Parathyroid adenoma (tissue), 2 donors: ENCODE measurements at regions not wholly inside any gene's neighbourhood (a gene's known extent, or its start where the extent isn't known, plus 50 kb on each side); places are given as distances from the start of the nearest gene placed in this dataset.

Source experiments
- H2AFZ ChIP-seq: fragments of 300-600 bp; sonication (generic); one replicate; pipeline ENCODE4 v1.7.0; 2017; ENCODE audit warnings: antibody characterized with exemption, mild to moderate bottlenecking
- H3K27ac ChIP-seq: fragments of 300-600 bp; sonication (generic); one replicate; pipeline ENCODE4 v1.7.0; 2017
- H3K27me3 ChIP-seq: fragments of 300-600 bp; sonication (generic); one replicate; pipeline ENCODE4 v1.7.0; 2017; ENCODE audit warnings: low read length; ENCODE audit not compliant: control insufficient read depth, insufficient read depth
- H3K36me3 ChIP-seq: fragments of 300-600 bp; sonication (generic); one replicate; pipeline ENCODE4 v1.7.0; 2017; ENCODE audit warnings: low read length; ENCODE audit not compliant: control insufficient read depth, insufficient read depth
- H3K4me1 ChIP-seq: fragments of 300-600 bp; sonication (generic); one replicate; pipeline ENCODE4 v1.7.0; 2017; ENCODE audit warnings: control low read depth
- H3K4me2 ChIP-seq: fragments of 300-600 bp; sonication (generic); one replicate; pipeline ENCODE4 v1.7.0; 2017; ENCODE audit warnings: low read length
- H3K4me3 ChIP-seq: fragments of 300-600 bp; sonication (generic); one replicate; pipeline ENCODE4 v1.7.0; 2017; ENCODE audit warnings: low read depth, low read length
- H3K79me2 ChIP-seq: fragments of 300-600 bp; sonication (generic); one replicate; pipeline ENCODE4 v1.7.0; 2017; ENCODE audit warnings: control low read depth
- H3K9ac ChIP-seq: fragments of 300-600 bp; sonication (generic); one replicate; pipeline ENCODE4 v1.7.0; 2017; ENCODE audit warnings: mild to moderate bottlenecking
- H3K9me3 ChIP-seq: fragments of 300-600 bp; sonication (generic); one replicate; pipeline ENCODE4 v1.7.0; 2017; ENCODE audit warnings: low read length; ENCODE audit not compliant: control insufficient read depth
- TF ChIP-seq, protein P1 (sequence below): fragments of 300-600 bp; sonication (generic); IDR thresholded peaks from one replicate; pipeline ENCODE4 v1.7.0; 2017; ENCODE audit warnings: antibody characterized with exemption, mild to moderate bottlenecking
- donor health status: primary hyperparathyroidism.

DNA sequence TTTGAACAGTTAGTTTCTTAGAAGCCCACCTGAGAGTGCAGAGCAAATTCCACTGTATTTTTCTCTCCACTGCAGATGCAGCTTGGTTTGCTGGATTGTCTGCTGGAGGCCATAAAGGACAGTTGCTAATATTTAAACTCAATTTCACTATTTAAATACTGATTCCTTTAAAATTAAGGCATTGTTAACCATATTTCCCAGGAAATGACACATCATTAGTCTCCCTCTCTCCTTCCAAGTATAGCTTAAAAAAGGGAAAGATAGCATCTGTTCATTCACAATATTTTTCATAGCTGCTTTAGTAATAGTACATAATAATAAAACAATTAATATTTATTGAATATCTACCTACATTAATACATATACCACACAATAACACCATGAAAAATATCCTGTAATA is 252.9 kb downstream of the HGF start:
- H3K27ac ChIP-seq, result no peak overlapping the region
- no peak overlapping the region for H3K4me2 ChIP-seq
- no peaks in the 10 kb centered on the region for H3K36me3 ChIP-seq
- H3K79me2 ChIP-seq, result no peaks in the 10 kb centered on the region
- H3K4me3 ChIP-seq, result no peak overlapping the region
- no peak overlapping the region for H3K9ac ChIP-seq
- TF ChIP-seq, protein P1, sequence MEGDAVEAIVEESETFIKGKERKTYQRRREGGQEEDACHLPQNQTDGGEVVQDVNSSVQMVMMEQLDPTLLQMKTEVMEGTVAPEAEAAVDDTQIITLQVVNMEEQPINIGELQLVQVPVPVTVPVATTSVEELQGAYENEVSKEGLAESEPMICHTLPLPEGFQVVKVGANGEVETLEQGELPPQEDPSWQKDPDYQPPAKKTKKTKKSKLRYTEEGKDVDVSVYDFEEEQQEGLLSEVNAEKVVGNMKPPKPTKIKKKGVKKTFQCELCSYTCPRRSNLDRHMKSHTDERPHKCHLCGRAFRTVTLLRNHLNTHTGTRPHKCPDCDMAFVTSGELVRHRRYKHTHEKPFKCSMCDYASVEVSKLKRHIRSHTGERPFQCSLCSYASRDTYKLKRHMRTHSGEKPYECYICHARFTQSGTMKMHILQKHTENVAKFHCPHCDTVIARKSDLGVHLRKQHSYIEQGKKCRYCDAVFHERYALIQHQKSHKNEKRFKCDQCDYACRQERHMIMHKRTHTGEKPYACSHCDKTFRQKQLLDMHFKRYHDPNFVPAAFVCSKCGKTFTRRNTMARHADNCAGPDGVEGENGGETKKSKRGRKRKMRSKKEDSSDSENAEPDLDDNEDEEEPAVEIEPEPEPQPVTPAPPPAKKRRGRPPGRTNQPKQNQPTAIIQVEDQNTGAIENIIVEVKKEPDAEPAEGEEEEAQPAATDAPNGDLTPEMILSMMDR, result no peak
- no peaks in the 10 kb centered on the region for H3K27me3 ChIP-seq
- H2AFZ ChIP-seq, result no peak overlapping the region
- no peaks in the 10 kb centered on the region for H3K4me1 ChIP-seq
- no peaks in the 10 kb centered on the region for H3K9me3 ChIP-seq

DNA sequence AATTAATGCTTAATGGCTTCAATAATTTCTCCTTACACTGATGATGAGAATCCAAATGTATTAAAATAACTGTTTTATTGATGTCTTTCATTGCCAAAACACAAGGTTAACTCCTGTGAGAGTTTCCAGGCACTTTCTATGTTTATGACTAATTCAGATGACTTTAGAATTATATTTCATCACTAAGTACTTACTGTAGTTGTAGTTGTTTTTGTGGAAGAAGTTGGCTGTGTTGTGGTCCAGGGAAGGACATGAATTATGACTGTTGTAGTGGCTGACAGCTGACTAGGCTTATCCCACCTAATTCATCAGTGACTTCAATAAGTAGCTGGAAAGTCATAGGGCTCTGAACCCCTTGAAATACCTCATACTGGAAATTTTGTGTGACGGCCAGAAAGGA is 254.8 kb downstream of the HGF start:
- no peaks in the 10 kb centered on the region for H3K79me2 ChIP-seq
- TF ChIP-seq, protein P1, result no peak
- H3K9me3 ChIP-seq, result no peaks in the 10 kb centered on the region
- no peak overlapping the region for H3K4me3 ChIP-seq
- H2AFZ ChIP-seq, result no peak overlapping the region
- no peak overlapping the region for H3K4me2 ChIP-seq
- no peaks in the 10 kb centered on the region for H3K36me3 ChIP-seq
- H3K27me3 ChIP-seq, result no peaks in the 10 kb centered on the region
- H3K9ac ChIP-seq, result no peak overlapping the region
- no peaks in the 10 kb centered on the region for H3K4me1 ChIP-seq
- H3K27ac ChIP-seq, result no peak overlapping the region

DNA sequence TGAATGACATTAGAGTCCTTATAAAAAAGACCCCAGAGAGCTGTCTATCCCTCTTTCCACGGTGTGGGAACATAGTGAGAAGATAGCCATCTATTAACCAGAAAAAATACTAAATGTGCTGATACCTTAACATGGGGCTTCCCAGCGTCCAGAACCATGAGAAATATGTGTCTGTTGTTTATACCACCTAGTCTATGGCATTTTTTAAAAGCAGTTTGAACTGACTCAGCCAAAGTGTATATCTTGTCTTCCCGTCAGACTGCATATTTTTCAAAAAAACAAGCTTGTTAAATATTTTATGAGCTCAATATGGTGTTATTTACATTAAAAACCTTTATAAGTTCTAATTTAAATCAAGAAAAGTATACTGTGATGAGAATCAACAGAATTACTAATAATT is 255.3 kb downstream of the HGF start:
- TF ChIP-seq, protein P1, result no peak
- H3K9me3 ChIP-seq, result no peaks in the 10 kb centered on the region
- H3K27me3 ChIP-seq, result no peaks in the 10 kb centered on the region
- no peaks in the 10 kb centered on the region for H3K36me3 ChIP-seq
- H3K4me3 ChIP-seq, result no peak overlapping the region
- H3K9ac ChIP-seq, result no peak overlapping the region
- H3K79me2 ChIP-seq, result no peaks in the 10 kb centered on the region
- no peak overlapping the region for H3K27ac ChIP-seq
- no peaks in the 10 kb centered on the region for H3K4me1 ChIP-seq
- no peak overlapping the region for H3K4me2 ChIP-seq
- H2AFZ ChIP-seq, result no peak overlapping the region

DNA sequence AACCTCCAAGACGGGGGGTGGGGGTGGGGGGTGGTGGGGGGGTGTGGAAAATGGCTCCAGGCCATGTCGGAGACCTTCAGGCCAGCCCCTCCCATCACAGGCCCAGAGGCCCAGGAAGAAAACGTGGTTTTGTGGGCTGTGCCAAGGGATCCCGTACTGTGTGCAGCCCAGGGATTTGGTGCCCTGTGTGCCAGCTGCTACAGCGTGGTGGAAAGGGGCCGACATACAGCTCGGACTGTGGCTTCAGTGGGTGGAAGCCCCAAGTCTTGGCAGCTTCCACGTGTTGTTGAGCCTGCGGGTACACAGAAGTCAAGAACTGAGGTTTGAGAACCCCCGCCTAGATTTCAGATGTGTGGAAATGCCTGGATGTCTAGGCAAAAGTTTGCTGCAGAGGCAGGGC is 259.7 kb downstream of the HGF start:
- Histone ChIP-seq H3K4me1 (no peaks in the 10 kb centered on the region), H3K4me3 (no peak overlapping the region), H3K27me3 (no peaks in the 10 kb centered on the region), H2AFZ (no peak overlapping the region), H3K36me3 (no peaks in the 10 kb centered on the region), H3K9me3 (no peaks in the 10 kb centered on the region), H3K4me2 (no peak overlapping the region), H3K79me2 (no peaks in the 10 kb centered on the region), H3K27ac (no peak overlapping the region), H3K9ac (no peak overlapping the region)
- TF ChIP-seq, protein P1, result no peak

DNA sequence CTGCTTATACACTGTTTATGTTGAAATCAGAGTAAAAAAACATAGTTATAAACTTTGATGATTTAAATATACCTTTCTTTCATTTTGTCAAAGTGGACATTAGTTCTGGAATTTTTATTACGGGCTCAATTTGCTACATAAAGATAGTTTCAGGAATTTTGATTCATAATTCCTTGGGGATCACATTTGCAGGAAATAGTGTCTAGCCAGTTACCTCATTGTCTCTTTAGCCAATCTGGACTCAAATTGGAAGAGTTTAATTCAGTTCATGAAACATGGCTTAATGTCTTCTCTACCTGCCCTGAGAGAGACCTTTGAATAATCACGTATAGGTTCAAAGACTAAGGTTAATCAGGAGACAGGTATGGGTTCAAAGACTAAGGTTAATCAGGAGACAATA is 262.6 kb downstream of the HGF start:
- Histone ChIP-seq H3K36me3 (no peaks in the 10 kb centered on the region), H2AFZ (no peak overlapping the region), H3K9me3 (no peaks in the 10 kb centered on the region), H3K27ac (no peak overlapping the region), H3K9ac (no peak overlapping the region), H3K4me1 (no peaks in the 10 kb centered on the region), H3K79me2 (no peaks in the 10 kb centered on the region), H3K4me2 (no peak overlapping the region), H3K4me3 (no peak overlapping the region), H3K27me3 (no peaks in the 10 kb centered on the region)
- TF ChIP-seq, protein P1, result no peak
